ENCODE measurements at regions not wholly inside any gene's neighbourhood (a gene's known extent, or its start where the extent isn't known, plus 50 kb on each side); places are given as distances from the start of the nearest gene placed in this dataset.

DNA sequence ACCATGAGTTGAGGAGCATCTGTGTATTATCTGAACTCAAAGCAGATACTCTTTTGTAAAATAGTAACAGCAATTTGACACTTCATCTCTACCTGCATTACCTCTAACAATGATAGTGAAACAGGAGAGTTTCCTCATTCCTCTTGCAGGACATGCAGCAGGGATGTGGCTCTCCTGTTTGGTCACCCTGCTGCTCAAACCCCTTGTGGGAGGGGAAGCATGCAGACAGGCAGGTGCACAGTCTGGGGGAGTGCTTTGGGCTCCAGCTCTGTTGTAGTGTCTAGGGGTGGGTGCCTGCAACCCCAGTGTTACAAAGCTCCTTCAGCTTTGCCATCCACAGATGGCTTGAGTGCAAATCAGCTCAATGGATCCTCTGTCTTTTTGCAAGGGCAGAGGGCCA lies 827.6 kb downstream of the DACH1 start:
- DNase-seq (ENCODE audit: low spot score): no peak
- H3K27ac ChIP-seq: no peak overlapping the region
- TF ChIP-seq, protein P1, sequence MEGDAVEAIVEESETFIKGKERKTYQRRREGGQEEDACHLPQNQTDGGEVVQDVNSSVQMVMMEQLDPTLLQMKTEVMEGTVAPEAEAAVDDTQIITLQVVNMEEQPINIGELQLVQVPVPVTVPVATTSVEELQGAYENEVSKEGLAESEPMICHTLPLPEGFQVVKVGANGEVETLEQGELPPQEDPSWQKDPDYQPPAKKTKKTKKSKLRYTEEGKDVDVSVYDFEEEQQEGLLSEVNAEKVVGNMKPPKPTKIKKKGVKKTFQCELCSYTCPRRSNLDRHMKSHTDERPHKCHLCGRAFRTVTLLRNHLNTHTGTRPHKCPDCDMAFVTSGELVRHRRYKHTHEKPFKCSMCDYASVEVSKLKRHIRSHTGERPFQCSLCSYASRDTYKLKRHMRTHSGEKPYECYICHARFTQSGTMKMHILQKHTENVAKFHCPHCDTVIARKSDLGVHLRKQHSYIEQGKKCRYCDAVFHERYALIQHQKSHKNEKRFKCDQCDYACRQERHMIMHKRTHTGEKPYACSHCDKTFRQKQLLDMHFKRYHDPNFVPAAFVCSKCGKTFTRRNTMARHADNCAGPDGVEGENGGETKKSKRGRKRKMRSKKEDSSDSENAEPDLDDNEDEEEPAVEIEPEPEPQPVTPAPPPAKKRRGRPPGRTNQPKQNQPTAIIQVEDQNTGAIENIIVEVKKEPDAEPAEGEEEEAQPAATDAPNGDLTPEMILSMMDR (IDR thresholded peaks at IDR 0.05): no peak
- H3K4me3 ChIP-seq: no peak overlapping the region

DNA sequence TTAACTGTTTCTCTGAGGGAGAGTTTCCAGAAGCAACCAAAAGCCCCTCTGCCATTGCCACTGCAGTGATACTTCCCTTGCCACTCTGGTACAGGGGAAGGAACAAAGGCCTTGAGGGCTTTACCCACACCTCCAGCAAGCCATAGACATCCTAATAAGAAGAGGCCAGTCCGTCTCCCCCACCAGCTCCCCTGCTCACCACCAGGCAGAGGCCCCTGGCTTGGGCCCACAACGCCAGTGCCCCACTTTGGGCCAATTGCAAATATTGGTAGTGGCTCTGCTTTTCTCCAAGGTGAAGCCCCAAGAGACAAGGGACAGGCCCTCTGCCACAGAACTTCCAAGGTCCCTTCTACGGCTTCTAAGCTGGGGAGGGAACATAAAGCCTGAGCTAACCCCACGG lies 833.0 kb downstream of the DACH1 start:
- DNase-seq (ENCODE audit: low spot score): no peak
- no peak overlapping the region for H3K27ac ChIP-seq
- TF ChIP-seq, protein P1 (IDR thresholded peaks at IDR 0.05): no peak
- H3K4me3 ChIP-seq: no peak overlapping the region

DNA sequence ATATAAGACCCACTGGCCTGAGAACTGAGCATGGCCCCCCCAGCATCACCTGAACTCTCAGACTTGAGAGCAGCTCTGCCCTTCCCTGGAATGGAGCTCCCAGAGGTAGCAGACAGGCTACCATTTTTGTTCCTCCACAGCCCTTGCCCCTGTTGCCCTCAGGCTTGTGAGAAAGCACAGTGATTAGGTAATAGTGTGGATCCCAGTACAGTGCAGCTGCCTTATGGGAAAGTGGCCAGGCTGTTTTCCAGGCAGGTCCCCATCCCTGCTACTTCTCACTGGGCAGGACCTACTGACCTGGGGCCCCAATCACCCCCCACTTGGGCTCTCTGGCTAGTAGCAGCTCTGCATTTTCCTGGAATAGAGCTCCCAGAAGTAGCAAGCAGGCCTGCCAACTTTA lies 834.0 kb downstream of the DACH1 start:
- H3K27ac ChIP-seq: no peak overlapping the region
- H3K4me3 ChIP-seq: no peak overlapping the region
- no peak for DNase-seq (ENCODE audit: low spot score)
- TF ChIP-seq, protein P1 (IDR thresholded peaks at IDR 0.05): no peak

DNA sequence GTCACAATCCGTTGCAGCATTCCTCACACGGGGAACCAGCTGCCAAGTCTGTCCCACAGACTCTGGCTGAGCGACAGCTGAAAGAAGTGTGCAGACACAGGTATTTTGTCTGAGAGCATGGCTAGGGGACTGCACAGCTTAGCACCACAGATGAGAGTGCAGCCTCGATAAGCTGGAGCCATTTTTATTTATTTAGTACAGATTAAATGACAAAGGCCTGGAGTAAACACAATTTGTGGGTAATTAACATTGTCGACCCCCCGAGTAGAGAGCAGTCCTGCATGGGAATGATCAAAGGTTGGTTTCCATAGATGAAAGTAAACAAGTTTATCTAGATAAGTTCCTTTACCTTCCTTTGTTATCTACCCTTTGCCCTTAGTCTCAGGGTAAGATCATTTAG lies 836.2 kb downstream of the DACH1 start:
- TF ChIP-seq, protein P1 (IDR thresholded peaks at IDR 0.05): no peak
- H3K4me3 ChIP-seq: no peak overlapping the region

DNA sequence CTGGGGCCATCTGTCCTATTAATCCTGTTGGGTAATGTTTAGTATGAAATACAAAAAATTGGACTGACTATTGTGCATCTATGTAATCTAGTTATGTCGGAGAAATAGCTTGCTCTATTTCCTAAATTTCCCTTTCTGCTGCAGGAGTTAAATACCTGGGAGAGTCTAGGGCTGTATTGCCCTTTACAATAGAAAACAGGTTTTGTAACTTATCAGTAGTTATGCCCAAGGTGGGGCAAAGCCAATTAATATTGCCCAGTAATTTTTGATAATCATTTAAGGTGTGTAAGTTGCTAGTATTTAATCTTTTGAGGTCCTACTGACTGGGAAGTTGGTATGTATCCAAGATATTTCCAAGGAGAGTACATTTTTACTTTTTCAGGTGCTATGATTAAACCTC lies 838.1 kb downstream of the DACH1 start:
- no peak for DNase-seq (ENCODE audit: low spot score)
- no peak overlapping the region for H3K4me3 ChIP-seq
- TF ChIP-seq, protein P1 (IDR thresholded peaks at IDR 0.05): no peak
- no peak overlapping the region for H3K27ac ChIP-seq

More for the DNA sequence above, 836.2 kb downstream of the DACH1 start:
- H3K27ac ChIP-seq: no peak overlapping the region
- no peak for DNase-seq (ENCODE audit: low spot score)

DNA sequence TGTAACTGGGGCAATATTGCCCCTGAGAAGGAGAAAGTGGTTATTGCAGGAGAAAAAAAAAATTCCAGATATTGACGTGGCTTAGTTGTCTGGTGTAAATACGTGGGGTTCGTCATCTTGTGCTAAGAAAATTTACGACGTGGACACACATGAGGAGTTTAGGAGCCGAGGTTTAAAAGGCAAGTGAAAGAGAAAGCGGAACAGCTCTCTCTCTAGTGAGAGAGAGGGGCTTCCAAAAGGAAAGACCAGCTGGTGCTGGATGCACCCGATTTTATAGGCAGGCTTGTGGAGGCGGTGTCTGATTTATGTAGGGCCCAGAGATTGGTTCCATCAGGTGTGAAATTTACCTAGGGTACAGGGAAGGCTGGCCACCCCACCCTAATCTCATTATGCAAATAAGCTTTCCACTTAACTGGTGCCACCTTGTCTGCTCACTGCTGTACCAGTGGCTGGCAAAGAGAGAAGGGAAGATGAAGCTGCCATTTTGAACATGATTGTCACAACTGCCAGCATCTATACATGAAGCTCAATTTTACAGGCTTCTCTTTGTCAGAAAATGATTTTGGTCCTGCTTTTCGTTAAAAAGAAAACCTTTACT lies 845.1 kb downstream of the DACH1 start:
- DNase-seq (ENCODE audit: low spot score): no peak
- TF ChIP-seq, protein P1 (IDR thresholded peaks at IDR 0.05): no peak
- Histone ChIP-seq H3K4me3 (no peak overlapping the region), H3K27ac (no peak overlapping the region)

DNA sequence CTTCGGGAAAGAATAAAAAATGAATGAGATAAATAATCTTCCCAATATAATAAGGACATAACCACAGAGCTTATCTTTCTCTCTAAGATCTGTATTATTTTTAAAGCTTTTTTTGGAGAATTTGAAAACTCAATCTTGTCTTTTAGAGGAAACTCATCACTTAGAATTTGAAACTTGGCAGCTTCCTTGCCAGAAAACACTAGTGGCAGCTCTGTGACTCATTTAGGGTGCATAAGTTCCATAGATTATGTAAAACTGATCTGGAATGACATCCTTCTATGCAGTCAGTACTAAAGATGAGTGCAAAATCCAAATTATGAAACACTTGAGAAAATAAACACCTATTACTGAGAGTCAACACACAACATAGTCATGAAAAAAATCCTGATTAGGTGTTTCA lies 848.0 kb downstream of the DACH1 start:
- H3K27ac ChIP-seq: no peak overlapping the region
- DNase-seq (ENCODE audit: low spot score): no peak
- H3K4me3 ChIP-seq: no peak overlapping the region
- TF ChIP-seq, protein P1 (IDR thresholded peaks at IDR 0.05): no peak

Data from coronary artery (tissue), 2 donors.